ENCODE measurements at regions not wholly inside any gene's neighbourhood (a gene's known extent, or its start where the extent isn't known, plus 50 kb on each side); places are given as distances from the start of the nearest gene placed in this dataset.

GRCh38 chr3:161555320-161555719 lies 58.7 kb downstream of the OTOL1 start:
- no peak for DNase-seq (ENCODE audit: low spot score)

DNA sequence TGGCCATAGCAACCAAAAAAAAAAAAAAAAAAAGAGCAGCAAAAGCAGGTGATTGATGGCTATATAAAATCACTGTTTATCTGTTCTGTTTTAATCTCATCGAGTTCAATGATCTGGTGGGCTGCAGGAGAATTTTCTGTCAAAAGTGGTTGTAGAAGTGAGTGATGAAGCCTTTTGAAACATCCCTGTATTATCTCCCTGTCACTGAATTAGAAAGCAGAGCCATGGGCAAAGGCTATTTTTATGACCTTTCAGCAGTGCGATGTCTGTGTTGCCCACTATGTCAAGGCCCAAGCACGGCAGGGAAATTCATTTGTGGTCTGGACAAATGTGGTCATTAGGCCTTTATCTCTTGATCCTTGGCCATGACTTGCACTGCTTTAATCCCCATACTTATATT lies 59.9 kb downstream of the OTOL1 start:
- DNase-seq (ENCODE audit: low spot score): no peak

- DNase-seq (ENCODE audit: low spot score): no peak
Measured at GRCh38 chr3:161556941-161557340, 60.3 kb downstream of the OTOL1 start.

DNA sequence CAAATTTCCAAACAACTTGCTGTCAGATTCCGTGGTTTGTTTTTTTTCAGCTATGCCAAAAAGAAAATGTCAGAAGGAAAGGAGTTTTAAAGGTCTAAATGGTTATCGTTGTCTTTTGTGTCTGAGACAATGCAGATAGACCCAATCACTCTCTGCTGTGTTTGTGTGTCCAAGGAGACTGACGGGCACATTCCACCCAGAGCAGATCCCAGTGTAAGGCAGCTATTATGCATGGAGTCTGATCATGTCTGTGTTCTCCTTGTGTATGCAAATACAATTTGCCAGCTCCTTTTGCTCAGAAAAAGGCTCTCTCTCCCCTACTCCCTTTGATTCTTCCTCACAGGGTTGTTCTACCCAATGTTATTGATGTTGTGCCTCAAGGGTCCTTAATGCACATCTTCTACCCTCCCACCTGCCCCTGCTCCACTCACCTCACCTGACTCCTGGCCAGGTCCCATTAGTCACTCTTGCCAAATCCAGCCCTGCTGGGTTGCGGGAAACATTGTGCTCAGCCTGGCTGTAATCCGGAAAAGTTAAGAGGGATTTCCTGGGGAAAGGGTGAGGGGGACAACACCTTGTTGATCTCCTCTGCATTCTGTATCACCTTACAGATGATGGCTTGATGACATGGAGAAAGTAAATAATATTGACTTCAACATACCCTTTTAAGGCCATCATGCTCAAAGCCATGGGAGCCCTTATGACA lies 61.0 kb downstream of the OTOL1 start:
- no peak for DNase-seq (ENCODE audit: low spot score)

GRCh38 chr3:161558236-161558635 lies 61.6 kb downstream of the OTOL1 start:
- no peak for DNase-seq (ENCODE audit: low spot score)

GRCh38 chr3:161559177-161559998 lies 62.8 kb downstream of the OTOL1 start:
- DNase-seq (ENCODE audit: low spot score): peak; percentile 13

DNA sequence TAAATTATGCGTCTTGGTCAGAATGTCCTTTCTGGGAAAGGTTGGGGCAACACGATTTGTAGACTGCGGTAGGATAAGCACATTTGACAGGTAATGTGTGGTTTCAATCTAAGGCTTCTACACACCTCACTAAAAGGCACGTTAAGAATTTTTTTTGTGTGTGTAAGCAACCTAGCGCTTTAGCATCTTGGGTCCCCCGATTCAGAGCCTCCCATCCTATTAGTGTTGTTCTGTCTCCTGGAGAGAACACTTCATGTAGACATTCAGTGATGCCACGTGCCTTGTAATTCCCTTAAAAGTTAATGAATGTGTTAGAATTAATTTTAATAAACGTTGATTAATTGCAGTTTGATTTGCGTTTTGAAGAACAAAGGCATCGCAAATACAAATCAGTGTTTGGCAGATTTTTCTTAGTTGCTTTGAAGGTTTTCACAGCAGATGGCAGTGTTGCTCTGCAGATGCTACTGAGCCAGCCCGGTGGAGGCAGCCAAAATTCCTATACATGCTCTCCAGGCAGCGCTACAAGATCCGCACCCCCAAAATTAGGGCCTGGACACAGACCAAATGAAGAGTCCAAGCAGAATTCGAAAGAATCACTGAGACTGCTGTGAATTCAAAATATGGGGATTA lies 63.5 kb downstream of the OTOL1 start:
- peak; percentile 52 for DNase-seq (ENCODE audit: low spot score)

DNA sequence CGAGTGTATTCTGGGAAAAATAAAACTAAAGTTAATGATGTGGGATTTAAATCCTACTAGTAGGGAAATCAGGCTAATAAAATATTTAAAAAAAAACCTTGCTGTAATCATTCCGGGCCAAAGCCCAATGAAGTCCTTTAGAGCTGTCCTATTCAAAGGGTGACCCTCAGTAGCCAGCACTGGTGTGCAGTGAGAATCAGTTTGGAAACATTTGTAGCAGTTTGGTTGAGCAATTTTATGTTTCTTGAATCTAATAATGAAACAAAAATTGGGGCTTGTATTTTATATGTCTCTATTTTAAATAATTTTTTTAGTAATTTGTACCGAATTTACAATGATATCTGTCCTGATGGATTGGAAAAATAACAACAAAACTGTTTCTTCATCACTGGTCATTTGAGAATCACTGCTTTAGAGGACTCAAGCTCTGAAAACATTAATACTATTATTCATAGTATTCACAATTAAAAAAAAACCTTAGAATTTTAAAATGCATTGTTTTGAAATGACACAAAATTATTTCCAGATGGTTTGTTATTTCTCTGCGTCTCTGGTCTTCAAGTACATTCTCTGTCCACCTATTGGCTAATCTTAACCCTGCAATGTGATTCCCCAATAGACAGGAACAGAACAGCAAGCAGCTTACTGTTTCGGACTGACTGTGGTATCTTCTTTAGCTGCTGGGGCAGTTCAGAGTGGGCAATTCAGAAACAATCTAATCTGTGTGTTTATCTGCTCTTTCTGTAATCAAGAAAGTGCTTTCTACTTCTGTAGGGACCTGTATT lies 71.2 kb downstream of the OTOL1 start:
- peak; percentile 68 for DNase-seq (ENCODE audit: low spot score)

DNA sequence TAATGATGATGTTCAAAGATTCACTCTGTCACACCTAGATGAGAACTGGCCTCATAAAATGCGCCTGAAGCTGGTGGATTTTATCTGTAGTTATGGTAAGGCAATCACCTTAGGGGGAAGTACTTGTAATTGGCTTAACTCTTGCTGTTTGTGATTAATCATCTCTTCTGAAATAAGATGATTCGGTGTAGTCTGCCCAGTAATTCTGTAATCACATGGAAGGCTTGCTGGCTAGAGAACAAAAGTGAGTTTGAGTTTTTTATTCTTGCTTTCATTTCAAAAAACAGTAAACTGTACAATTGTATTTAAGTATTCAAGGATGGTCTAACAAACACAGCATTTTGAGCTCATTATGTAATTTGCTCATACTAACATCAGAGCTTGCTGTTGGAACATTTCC lies 72.1 kb downstream of the OTOL1 start:
- no peak for DNase-seq (ENCODE audit: low spot score)

GRCh38 chr3:161571951-161572350 lies 75.3 kb downstream of the OTOL1 start:
- no peak for DNase-seq (ENCODE audit: low spot score)

GRCh38 chr3:161573136-161573535 lies 76.5 kb downstream of the OTOL1 start:
- DNase-seq (ENCODE audit: low spot score): no peak

GRCh38 chr3:161575901-161576300 lies 79.3 kb downstream of the OTOL1 start:
- DNase-seq (ENCODE audit: low spot score): no peak

- no peak for DNase-seq (ENCODE audit: low spot score)
Measured at GRCh38 chr3:161576311-161576710, 79.7 kb downstream of the OTOL1 start.

DNA sequence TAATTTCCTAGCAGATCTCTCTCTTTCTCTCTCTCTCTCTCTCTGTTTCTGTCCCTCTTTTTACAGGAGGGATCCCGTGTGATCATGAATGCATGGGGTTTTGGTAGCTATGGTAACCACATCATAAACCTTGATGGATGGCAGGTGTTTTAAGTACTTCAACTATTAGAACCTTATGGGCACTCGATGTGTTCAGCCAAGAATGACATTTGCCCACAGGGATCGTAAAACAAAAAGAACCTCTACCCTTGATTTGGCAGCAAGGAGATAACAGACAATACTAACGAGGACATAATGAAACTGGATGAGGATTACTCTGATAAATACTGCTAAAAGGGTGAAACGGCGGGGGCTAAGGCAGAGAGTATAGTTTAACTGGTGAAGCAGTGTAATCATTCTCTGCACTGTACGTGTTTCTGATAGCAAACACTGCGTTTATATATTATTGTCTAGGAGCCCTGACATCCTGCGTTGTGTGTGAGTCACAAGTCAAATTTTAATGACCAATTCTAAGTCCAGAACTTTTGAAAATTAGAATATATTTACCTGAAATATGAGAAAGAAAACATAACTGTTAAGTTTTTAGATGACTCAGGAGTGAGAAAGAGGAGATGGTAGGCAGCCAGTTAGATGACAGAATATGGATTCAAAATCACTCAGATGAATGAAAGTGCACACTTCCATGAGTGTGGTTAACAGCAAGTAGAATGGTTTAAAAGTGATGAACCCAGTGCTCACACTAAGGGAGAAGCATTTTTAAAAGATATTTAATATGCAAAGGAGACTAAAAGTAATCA lies 80.3 kb downstream of the OTOL1 start:
- no peak for DNase-seq (ENCODE audit: low spot score)

DNA sequence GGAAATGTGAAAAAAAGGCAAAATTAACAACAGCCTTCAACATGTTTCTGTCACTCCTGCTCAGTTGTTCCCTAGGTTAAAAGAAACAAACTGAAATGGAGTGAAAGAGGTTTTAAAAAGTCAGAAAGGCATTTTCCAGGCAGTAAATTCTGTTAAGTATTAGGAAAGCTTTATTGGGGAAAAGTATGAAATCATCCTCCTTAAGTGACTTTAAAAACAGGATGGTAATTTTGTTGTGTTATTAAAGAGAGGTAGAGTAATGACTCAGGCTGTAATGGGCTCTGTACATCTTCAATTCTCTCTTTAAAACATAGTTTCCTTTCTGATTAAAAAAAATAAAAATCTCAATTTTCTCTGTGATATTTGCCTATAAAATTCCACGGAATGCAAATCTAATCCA lies 81.1 kb downstream of the OTOL1 start:
- DNase-seq (ENCODE audit: low spot score): no peak

- no peak for DNase-seq (ENCODE audit: low spot score)
Measured at GRCh38 chr3:161579395-161580126, 83.0 kb downstream of the OTOL1 start.

DNA sequence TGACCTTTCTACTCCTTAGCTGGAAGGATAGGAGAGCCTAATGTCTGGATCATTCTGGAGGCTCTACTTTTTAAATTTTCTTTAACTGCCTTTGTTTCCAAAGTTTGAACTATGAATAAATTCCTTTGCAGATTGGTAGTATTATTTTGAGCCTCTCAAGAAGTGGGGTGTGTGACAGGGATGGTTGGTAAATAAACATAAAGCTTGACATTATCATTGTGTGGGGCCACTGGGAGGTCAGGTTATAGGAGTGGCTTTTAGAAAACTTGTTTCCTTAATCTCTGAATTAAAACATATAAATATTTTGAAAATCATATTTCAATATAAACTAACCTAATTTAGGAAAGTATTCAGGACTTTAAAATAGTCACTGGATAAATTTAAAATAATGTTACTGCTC lies 89.3 kb downstream of the OTOL1 start:
- no peak for DNase-seq (ENCODE audit: low spot score)

DNA sequence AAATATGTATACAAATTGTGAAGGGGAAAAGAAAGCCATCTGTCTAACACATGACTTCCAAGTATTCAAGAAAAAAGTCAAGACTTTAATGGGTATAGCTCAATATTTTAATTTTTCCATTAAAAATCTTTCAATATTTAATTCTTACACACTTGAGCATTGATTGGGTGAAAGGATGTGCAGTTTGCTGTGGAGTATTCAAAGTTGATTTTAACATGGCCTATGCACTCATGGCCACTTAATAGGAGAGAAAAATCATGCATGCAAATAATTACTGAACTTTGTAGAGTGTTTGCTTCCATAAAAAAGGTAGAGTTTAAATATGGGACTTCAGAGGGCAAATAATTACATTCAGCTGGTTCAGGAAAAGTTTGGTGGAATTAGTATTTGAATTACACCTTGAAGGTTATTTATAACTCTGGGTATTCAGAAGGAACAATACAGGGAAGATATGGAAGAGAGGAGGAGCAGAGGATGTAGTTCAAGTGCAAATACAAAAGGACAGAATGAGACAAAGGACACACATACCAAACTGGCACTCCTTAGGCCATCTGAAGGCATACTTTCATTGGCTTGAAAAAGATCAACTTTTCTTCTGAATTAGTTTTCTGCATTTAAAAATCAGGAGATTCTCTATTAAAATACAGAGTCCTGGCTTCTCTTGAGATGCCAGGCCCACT lies 90.1 kb downstream of the OTOL1 start:
- DNase-seq (ENCODE audit: low spot score): no peak

DNA sequence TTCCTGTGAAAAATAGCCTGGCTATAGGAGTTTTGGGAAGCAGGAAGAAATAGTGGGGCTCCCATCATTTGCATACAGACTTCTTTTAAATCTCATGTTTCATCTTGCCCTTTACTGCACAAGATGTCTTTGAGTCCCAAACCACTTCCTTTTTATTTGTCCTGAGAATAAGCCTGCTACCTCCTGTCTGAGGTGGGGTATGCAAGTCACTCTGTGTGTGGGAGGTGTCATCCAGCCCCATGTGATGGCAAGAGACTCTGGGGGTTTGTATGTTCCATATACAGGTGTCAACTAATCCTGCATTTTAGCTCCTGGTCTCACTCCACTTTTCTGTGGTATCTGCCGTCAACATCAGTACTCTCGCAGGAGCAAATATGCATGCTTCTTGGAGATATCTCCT lies 102.0 kb downstream of the OTOL1 start:
- DNase-seq (ENCODE audit: low spot score): no peak

DNA sequence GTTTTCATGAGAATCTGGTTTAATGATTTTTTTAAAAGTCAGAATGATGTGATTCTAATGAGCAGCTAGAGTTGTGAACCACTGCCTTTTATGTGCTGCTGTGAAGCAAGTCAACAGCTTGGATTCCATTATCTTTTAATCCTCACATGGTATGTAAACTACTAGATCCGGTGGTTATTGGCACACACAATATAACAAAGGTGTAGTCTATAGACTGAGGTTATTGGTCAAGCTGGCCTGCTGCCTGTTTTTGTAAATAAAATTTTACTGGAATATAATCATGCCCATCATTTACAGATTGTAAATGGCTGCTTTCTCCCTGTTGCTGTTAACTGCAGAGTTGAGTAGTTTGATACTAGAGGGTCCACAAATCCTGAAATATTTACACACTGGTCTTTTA lies 103.1 kb downstream of the OTOL1 start:
- DNase-seq (ENCODE audit: low spot score): no peak

Data from AG08395 (cell line).